Keratinocyte (primary cell): ENCODE measurements at regions not wholly inside any gene's neighbourhood (a gene's known extent, or its start where the extent isn't known, plus 50 kb on each side); places are given as distances from the start of the nearest gene placed in this dataset.

Source experiments
- DNase-seq: peaks from one replicate; pipeline ENCODE4 v3.0.0-alpha.2; 2011; ENCODE audit warnings: low read depth, missing footprints, low spot score
- FAIRE-seq: peaks from 2 replicates; lab custom pipeline; 2011; peaks lifted over from hg19 to GRCh38; lab: Jason Lieb, UNC
- H2AFZ ChIP-seq: 2 replicates; pipeline ENCODE4 v1.6.0; 2012; ENCODE audit warnings: low read length, control low read depth, inconsistent platforms; ENCODE audit not compliant: control insufficient read depth
- H3K27ac ChIP-seq: 2 replicates; pipeline ENCODE4 v1.5.1; 2011; ENCODE audit warnings: low read length; ENCODE audit not compliant: control insufficient read depth, insufficient read depth
- H3K27me3 ChIP-seq: 3 replicates; pipeline ENCODE4 v1.6.0; 2011; ENCODE audit warnings: low read length; ENCODE audit not compliant: control insufficient read depth, insufficient read depth; ENCODE audit errors: extremely low read depth
- H3K36me3 ChIP-seq, 2 experiments: 2 replicates in 1 of 2; 3 replicates in 1 of 2; pipeline ENCODE4 v1.5.1; 2011; ENCODE audit warnings: low read length in 2 of 2, mild to moderate bottlenecking in 1 of 2; ENCODE audit not compliant: control insufficient read depth in 2 of 2, insufficient read depth in 2 of 2; ENCODE audit errors: extremely low read depth in 1 of 2
- H3K4me1 ChIP-seq: 3 replicates; pipeline ENCODE4 v1.5.1; 2011; ENCODE audit warnings: low read length; ENCODE audit not compliant: control insufficient read depth, insufficient read depth; ENCODE audit errors: extremely low read depth
- H3K4me2 ChIP-seq: 3 replicates; pipeline ENCODE4 v1.6.0; 2011; ENCODE audit warnings: low read depth, low read length; ENCODE audit not compliant: control insufficient read depth, insufficient read depth; ENCODE audit errors: extremely low read depth
- H3K4me3 ChIP-seq, 3 experiments: fragments of 200-600 bp in 1 of 3; sonication (generic) in 1 of 3; 2 replicates in 2 of 3; 3 replicates in 1 of 3; pipeline ENCODE4 v1.5.1; 2011 to 2016; ENCODE audit warnings: low read length in 3 of 3, mild to moderate bottlenecking in 3 of 3, control low read depth in 2 of 3, inconsistent platforms in 1 of 3, low read depth in 1 of 3, mixed read lengths in 1 of 3, mixed run types in 1 of 3, moderate library complexity in 1 of 3; ENCODE audit not compliant: control insufficient read depth in 2 of 3, insufficient read depth in 2 of 3; ENCODE audit errors: extremely low read depth in 1 of 3
- H3K79me2 ChIP-seq: 2 replicates; pipeline ENCODE4 v1.6.0; 2012; ENCODE audit warnings: low read length; ENCODE audit not compliant: control insufficient read depth, insufficient read depth
- H3K9ac ChIP-seq: 3 replicates; pipeline ENCODE4 v1.6.0; 2011; ENCODE audit warnings: low read length; ENCODE audit not compliant: control insufficient read depth, insufficient read depth; ENCODE audit errors: extremely low read depth
- H3K9me1 ChIP-seq: 3 replicates; pipeline ENCODE4 v1.6.0; 2011; ENCODE audit warnings: low read length; ENCODE audit not compliant: control insufficient read depth, insufficient read depth; ENCODE audit errors: extremely low read depth
- H3K9me3 ChIP-seq: 2 replicates; pipeline ENCODE4 v1.5.1; 2012; ENCODE audit warnings: low read depth, low read length; ENCODE audit not compliant: control insufficient read depth
- H4K20me1 ChIP-seq: 3 replicates; pipeline ENCODE4 v1.6.0; 2011; ENCODE audit warnings: low read length; ENCODE audit not compliant: control insufficient read depth, insufficient read depth; ENCODE audit errors: extremely low read depth
- CTCF ChIP-seq, 3 experiments: IDR thresholded peaks in 1 of 3; conservative IDR thresholded peaks in 1 of 3; optimal IDR thresholded peaks in 1 of 3; 2 replicates in 2 of 3; 3 replicates in 1 of 3; pipeline versions ENCODE3 to v1.5.1; 2011; ENCODE audit warnings: low read length in 3 of 3, mild to moderate bottlenecking in 3 of 3, moderate library complexity in 2 of 3, control low read depth in 1 of 3, inconsistent platforms in 1 of 3; ENCODE audit not compliant: insufficient read depth in 2 of 3; ENCODE audit errors: extremely low read depth in 1 of 3
- EZH2 ChIP-seq: IDR thresholded peaks from one replicate; pipeline ENCODE4 v1.6.1; 2012; ENCODE audit warnings: inconsistent platforms, mild to moderate bottlenecking, low read length, moderate library complexity
- dilution Hi-C: fragments of 300-500 bp; cut with MboI; formaldehyde crosslinking; loops from one replicate; pipeline ENCODE4 v1.7.0; 2020; ENCODE audit warnings: low sequenced_read_pairs; ENCODE audit not compliant: extremely low pct_ligation_motif_present

GRCh38 chr4:30822911-30823551, 102.9 kb downstream of the PCDH7 start:
- dilution Hi-C loops: no loop called here
- no peaks in the 10 kb centered on the region for H4K20me1 ChIP-seq
- no peaks in the 10 kb centered on the region for H3K9me3 ChIP-seq
- H3K9me1 ChIP-seq: no peaks in the 10 kb centered on the region
- no peak for TF ChIP-seq CTCF (optimal IDR thresholded peaks at IDR 0.05 in 1 of 3, IDR thresholded peaks at IDR 0.05 in 1 of 3, conservative IDR thresholded peaks at IDR 0.05 in 1 of 3; ENCODE audit: extremely low read depth in 1 of 3, insufficient read depth in 2 of 3, low read length in 3 of 3)
- TF ChIP-seq EZH2: no peak
- no peak overlapping the region for H3K4me2 ChIP-seq
- H3K9ac ChIP-seq: no peak overlapping the region
- DNase-seq (no peak), FAIRE-seq (no peak)
- H3K27me3 ChIP-seq: no peaks in the 10 kb centered on the region
- H3K4me3 ChIP-seq: no peak overlapping the region
- H3K27ac ChIP-seq: no peak overlapping the region
- H2AFZ ChIP-seq: no peak overlapping the region
- no peaks in the 10 kb centered on the region for H3K36me3 ChIP-seq
- no peaks in the 10 kb centered on the region for H3K79me2 ChIP-seq
- no peaks in the 10 kb centered on the region for H3K4me1 ChIP-seq

- no peaks in the 10 kb centered on the region for H4K20me1 ChIP-seq
- no peak overlapping the region for H3K4me3 ChIP-seq
- H3K4me2 ChIP-seq: no peak overlapping the region
- no peaks in the 10 kb centered on the region for H3K9me1 ChIP-seq
- TF ChIP-seq CTCF (optimal IDR thresholded peaks at IDR 0.05 in 1 of 3, IDR thresholded peaks at IDR 0.05 in 1 of 3, conservative IDR thresholded peaks at IDR 0.05 in 1 of 3; ENCODE audit: extremely low read depth in 1 of 3, insufficient read depth in 2 of 3, low read length in 3 of 3) (no peak), EZH2 (no peak)
- no peaks in the 10 kb centered on the region for H3K79me2 ChIP-seq
- H3K27me3 ChIP-seq: no peaks in the 10 kb centered on the region
- H3K9ac ChIP-seq: no peak overlapping the region
- H2AFZ ChIP-seq: no peak overlapping the region
- no peak overlapping the region for H3K27ac ChIP-seq
- FAIRE-seq (peak; percentile 65), DNase-seq (no peak)
- no peaks in the 10 kb centered on the region for H3K36me3 ChIP-seq
- dilution Hi-C loops: no loop called here
- H3K4me1 ChIP-seq: no peaks in the 10 kb centered on the region
- no peaks in the 10 kb centered on the region for H3K9me3 ChIP-seq
Measured at GRCh38 chr4:30825008-30825770, 105.0 kb downstream of the PCDH7 start.
